NCI-H510A (cell line): ENCODE measurements at regions not wholly inside any gene's neighbourhood (a gene's known extent, or its start where the extent isn't known, plus 50 kb on each side); places are given as distances from the start of the nearest gene placed in this dataset.

Experiments
- DNase-seq: peaks from one replicate; lab custom pipeline; 2025; lab: John Stamatoyannopoulos, UW

DNA sequence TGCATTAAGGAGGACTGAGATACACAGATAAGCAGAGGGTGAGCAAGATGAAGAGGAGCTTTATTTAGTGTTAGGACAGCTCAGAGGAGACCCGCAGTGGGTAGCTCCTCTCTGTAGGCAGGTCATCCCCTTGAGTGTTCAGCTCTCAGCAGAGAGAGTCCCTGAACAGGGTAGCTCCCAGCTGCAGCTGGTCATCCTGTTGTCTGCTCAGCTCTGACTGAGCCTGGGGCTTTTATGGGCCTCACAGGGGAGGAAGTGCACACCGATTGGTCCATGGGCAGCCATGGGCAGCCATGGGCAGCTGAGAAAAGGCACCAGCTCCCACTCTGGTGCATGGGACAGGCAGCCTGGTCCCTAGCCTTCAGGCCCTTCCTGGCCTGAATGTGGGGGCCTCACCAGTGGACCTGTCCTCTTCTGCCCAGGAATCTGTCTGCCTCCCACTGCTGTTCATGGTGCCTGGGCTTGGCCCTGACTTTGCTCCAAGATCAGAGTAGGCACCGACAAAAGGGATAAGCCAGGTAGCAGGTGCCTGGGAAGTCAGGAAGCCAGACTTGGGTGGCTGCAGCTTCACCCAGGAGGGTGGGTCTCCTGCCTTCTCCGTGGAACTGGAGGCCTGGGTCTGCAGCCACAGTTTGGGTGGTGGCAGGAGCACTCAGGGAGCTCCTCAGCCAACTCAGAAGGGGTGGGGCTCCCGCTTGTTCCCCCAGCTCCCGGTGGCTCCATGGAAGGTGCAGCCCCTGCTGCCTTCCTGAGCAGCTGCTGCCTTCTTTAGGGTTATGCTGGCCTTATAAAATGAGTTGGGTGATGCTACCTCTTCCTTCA, 54.7 kb downstream of the MYEOV start:
- DNase-seq: no peak

DNA sequence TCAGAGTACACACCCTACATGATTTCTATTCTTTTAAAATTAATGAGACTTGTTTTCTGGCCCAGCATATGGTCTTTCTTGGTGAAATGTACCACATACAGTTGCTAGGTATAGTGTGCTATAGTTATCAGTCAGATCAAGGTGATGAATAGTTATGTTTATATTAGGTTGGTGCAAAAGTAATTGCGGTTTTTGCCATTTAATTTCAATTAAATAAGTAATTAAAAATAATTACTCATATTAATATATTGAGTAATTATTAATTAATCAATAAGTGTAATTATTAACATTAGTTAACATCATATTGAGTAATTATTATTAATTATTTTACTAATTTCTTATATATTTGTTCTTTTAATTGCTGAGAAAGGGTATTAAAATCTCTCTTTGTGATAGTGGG, 56.1 kb downstream of the MYEOV start:
- DNase-seq: no peak

DNA sequence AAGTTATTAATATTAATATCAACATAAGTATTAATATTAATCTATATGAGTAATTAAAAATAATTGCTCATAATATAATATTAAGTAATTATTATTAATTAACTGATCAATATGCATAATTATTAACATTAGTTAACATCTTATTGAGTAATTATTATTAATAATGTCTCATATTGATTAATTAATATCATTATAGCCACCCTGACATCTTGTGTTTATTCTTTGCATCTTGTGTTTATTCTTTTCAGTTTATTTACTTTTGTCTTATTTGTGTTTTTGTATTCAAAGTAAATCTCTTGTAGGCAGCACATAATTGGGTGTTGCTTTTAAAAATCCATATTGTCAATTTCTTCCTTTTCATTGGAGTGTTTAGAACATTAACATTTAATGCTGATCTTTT, 56.6 kb downstream of the MYEOV start:
- no peak for DNase-seq

DNA sequence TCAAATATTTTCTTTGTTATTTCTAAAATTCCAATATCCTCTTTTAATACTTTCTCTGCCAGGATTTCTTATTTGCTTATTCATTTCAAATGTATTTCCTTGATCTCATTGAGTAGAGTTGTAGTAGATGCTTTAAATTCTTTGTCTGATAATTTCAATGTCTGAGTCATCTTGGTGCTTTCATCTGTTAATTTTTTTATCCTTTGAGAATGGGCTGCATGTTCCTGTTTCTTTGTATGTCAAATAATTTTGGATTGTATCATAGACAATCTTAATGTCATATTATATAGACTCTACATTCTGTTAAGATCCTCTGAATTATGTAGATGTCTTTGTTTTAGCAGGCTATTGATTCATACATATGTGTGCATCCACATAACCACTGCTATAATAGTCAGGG, 57.5 kb downstream of the MYEOV start:
- no peak for DNase-seq

DNA sequence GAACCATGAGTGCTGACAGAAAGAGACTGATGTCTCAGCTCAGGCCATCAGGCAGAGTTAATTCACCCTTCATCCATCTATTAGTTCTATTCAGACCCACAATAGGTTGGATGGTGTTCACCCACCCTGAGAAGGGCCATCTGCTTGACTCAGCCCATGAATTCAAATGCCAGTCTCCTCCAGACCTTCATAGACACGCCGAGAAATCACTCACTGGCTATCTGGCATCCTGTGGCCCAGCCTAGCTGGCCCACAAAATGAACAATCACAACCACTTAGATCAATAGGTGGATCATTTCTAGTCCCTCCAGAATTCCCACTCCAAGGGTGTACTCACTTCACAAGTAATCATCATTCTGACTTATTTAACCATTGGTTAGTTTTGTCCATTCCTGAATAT, 58.2 kb downstream of the MYEOV start:
- no peak for DNase-seq

DNA sequence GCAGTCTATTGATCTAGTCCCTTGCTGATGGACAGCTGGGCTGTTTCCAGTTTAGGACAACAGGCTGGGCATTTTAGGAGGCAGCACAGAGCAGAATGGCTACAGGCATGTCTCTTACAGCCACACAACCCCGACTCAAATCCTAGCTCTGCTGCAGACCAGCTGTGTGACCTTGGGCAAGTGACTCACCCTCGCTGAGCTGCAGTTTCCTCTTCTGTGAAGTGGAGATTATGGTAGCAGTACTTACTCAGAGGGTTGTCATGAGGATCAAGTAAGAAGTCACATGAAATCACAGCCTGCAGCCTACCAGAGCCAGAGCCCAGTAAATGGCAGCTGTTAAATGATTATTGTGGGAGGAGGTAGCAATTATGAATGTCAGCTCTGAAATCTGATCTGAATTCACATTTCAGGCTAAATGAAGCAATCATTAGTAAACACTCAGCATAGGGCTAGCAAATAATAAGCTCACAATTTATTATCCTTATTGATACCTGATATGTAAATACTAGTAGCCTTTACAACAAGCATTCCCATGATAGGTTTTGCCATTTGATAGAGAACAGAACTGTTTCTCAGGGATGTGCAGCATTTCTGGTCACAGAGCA, 58.9 kb downstream of the MYEOV start:
- DNase-seq: no peak

DNA sequence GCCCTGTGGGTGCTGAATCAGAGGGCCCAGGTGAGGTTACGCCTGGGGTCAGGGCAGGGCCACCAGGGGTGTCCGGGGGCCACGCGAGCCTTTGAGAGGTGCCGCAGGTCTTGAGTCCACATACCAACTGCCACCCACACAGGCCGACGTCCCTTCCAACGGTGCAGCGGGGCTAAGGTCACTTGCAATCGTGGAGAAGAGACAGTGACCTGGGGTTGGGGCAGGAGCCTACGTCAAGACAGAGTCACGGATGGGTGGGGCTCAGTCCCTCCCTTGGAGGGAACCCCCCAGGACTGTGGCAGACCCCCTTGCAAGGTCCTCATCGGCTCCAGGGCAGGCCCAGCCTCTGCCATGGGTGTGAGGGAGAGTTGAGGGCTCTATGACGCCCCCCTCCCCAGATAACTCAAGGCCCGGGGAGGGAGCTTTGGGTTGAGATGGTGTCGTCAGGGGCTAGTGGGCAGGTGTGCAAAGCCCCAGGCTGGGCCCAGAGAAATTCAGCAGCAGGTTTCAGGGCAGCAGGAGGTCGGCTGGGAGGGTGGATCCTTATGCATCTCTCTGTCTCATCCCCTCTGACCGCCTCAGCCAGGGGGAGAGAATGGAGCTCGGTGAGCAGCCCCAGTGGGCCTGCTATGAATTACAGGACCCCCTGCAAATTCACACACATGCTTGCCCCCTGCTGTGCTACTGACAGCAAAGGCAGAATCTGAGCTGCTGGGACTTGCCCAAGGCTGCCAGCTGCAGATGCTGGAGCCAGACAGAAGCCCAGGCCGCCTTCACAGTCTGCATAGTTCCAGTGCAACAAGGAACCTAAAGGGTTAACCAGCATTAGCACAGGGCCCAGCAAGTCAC, 60.0 kb downstream of the MYEOV start:
- no peak for DNase-seq

DNA sequence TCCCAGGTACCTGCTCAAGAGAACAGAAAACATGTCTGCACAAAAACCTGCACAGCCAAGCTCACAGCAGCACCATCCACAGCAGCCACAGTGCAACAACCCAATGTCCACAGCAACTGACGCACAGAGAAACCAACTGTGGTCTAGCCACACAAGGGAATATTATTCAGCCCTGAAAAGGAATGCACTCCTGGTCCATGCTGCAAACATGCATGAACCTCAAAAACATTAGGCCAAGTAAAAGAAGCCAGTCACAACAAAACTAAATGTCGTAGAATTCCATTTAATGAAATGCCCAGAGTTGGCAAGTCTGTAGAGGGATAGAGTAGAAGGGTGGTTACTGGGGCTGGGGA, 60.6 kb downstream of the MYEOV start:
- no peak for DNase-seq

DNA sequence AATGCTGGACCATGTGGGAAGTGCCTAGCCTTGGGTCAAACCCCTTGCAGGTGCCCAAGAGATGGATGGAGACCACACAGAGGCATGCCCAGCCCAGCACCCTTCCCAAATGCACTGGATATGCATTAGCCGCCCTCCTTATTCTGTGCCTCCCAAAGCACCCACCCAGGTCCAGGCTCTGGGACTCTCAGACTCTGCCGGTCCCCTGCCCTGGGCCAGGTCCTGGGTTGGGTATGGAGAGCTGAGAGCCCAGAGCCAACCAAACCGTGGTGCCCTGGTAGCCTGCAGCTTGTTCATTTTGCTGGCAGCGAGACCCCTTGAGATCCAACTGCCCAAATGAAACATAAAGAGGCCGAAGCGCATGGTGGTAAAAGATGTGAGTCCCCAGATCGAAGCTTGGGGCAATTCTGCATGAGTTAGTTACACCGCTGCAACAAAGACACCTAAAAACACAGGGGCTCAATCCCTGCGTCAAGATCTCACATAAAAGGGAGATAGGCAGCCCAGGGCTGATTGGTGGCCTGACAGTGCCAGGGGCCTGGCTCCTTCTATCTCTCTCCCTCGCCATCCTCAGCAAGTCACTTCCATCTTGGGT, 61.5 kb downstream of the MYEOV start:
- DNase-seq: no peak

DNA sequence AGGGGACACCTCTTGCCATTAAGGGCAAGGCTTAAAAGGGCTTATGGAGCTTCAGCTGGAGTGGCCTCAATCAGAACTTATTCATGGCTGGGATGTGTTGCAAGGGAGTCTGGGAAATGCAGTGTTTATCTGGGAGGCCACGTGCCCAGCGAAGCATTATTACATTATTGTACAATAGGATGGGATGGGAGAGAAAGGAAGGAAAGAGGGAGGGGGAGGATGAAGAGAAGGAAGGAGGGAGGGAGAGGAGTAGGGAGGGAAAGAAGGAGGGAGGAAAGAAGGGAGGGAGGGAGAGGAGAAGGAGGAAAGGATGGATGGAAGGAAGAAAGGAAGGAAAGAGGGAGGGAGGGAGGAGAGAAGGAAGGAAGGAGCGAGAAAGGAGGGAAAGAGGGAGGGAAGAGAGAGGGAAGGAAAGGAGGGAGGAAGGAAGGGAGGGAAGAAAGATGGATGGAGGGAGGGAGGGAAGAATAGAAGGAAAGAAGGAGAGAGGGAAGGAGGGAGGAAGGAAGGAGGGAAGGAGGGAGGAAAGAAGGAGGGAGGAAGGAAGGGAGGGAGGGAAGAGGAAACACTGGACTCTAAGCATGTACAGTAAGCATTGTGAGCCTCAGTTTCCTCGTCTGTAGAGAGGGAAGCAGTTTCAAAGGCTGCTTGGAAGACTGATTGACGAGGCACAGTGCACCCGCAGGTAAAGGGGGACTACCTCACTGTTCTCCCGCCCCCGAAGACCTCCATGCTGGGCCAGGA, 62.2 kb downstream of the MYEOV start:
- no peak for DNase-seq

DNA sequence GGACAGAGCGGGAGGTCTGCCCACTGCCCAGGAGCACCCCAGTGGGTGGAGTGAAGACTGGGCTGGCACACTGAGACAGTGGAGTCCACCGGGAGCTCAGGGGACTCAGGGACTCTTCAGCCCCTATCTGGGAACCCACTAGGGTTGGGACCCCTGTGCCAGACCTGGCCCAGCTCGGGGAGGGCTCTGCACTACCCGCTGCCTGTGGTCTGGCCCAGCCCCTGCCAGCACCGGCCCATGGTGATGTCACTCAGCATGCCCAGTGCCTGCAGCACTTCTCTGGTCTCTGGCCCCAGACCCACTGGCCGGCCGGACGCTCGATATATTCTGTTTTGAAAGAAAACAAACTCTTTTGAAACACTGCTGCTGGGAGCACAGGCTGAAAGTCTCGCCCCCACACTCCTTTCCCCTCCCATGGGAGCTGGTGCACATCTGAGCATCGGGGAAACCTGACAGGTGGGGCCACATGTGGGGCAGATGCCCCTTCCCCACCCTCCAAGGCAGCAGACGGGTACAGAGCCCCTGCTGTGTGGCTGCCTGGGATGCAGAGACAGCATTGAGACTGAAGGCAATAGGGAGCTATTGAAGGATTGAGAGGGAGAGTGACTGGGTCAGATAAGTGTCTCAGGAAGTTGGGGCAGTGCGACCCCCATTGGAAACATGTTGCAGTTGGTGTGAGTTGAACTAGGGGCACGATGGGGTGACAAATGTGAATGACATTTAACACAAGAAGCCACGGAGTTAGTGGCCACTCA, 62.9 kb downstream of the MYEOV start:
- DNase-seq: no peak

DNA sequence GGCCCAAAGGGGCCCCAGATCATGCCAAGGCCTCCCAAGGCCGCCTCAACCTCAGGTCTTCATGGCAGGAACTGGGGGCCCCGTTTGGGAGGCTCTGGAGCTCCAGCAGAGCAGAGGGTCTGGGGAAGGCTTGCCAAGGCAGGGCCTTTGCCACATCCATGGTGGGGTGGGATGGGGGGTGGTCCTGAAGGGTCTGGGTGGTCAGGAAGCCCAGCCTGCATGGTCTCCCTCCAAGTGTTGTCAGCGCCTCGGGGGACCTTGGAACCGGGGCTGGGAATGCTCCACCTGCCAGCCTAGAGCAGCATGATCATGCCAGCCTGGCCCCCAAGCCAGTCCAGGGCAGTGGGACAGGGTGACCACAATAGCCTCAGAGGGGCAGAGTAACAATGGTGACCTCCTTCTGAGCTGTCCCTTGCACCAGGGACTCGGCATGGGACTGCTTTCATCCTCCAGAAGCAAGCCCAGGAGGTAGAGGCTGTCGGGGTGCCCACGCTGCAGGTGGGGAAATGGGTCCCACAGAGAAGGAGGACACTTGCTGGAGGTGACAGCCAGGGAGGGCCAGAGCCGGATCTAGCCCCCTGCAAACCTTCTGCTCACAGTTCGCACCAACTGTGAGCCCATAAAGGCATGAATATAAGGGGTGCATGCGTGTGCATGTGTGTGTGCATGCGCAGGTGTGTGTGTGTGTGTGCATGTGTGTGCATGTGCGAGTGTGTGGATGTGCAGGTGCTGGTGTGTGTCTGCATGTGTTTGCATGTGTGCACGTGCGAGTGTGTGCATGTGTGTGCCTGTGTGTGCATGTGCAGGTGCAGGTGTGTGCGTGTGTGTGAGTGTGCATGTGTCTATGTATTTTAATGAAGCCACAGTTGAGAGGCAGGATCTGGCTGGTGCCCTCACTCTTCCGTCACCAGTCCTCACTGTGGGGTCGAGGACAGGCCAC, 63.8 kb downstream of the MYEOV start:
- no peak for DNase-seq

DNA sequence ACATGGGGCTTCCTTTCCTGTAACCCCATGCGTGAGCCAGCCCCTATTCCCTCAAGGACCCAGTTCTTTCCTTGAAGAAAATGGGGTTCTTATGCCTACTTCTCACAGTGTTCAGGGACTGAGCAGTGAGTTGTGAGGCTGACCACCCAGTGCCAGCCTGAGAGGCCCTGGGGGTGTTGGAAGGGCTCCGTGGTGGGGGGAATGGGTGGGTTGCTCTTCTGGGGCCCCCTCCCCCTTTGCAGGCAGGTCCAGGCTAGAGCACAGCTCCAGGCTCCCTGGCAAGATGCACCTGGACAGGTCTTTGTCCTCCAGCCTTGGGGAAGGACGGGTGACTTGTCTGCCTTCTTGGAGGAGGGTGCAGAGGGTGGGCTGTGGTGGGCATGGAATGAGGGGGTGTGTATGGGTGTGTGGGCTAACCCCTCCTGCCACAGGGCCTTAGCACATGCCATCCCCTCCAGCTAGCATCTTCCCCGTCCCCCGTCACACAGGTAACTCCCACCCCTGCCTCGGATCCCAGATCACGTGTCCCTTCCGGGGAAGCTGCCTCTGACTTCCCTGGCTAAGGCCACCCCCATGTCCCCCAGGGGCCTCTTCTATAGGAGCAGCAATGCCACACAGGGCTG, 64.6 kb downstream of the MYEOV start:
- DNase-seq: no peak

DNA sequence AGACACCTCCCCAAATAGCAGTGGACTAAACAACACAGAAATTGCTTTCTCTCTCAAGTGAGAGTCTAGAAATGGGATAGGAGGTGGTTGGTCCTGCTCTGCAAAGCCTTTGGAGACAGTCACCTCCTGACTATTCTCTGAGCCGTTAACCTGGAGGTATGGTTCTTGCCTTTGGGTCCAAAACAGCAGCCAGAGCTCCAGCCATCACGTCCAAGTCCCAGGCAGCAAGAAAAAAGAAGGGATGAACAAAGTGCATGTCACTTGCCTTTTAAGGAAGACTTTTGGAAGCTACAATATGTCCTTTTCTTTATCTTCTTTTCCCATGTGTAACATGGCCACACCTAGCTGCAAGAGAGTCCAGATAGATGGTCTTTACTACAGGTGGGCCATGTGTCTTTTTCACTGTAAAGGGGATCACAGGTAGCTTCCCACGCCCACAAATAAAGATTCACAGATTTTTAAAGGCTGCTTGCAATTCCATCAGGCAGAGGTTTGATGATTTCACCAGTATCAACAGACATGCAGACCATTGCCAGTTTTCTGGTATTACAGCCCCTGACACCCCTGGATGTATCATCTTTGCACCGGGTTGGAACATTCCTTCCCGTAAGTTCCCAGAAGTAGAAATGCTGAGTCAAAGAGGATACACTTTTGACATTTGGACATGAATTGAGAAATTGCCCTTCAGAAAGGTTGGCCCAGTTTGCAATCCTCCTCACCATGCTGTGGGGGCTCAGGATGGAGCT, 66.0 kb downstream of the MYEOV start:
- no peak for DNase-seq

DNA sequence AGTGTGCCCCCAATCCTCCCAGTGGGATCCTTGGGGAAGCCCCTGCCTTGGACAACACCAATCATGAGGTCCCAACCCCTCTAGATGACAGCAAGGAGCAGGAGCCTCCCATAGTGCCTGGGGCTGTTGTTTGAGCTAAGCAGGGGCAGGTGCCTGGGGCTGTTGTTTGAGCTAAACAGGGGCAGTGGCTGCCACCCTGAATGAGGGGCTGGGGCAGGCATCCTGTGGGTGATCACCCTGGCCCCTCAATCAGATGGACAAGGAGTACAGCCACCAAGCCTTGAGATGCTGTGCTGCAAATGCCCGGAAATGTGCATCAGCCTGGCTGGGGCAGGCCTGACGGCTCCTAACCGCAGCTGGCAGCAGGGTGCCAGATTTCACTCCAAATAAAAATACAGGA, 66.7 kb downstream of the MYEOV start:
- DNase-seq: no peak

DNA sequence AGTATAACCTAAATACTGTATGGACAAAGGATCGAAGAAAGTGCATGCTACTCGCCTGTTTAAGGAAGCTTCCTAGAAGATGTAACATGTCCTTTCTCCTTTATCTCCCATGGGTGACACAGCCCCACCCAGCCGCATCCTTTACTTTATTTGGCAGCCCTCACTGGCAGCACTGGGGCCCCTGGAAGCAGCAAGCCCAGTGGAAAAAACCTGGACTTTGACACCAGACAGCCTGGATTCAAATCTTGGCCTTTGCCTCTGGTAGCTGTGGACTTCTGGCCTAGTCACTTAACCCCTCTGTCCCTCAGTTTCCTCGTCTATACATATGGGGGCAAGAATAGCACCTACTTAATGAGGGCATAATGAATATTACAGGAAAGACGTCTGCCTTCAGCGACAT, 67.1 kb downstream of the MYEOV start:
- no peak for DNase-seq

DNA sequence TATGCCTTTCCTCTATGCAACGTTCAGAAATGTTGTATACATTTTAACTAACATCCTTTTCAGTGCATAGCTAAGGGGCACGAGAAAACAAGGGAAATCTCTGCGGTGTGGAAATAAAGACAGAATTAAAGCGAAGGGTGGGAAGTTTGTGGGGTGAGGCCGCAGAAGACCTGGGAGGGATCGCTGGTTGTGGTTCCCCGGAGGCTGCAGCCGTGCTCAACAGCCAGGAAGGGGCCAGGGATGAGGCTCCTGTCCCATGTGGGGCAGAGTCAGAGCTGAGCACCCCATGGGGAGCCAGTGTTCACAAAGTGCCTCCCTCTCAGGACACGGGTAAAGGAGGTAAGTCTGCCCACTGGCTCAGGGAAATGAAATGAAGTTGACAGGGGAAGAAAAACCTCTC, 67.5 kb downstream of the MYEOV start:
- no peak for DNase-seq

DNA sequence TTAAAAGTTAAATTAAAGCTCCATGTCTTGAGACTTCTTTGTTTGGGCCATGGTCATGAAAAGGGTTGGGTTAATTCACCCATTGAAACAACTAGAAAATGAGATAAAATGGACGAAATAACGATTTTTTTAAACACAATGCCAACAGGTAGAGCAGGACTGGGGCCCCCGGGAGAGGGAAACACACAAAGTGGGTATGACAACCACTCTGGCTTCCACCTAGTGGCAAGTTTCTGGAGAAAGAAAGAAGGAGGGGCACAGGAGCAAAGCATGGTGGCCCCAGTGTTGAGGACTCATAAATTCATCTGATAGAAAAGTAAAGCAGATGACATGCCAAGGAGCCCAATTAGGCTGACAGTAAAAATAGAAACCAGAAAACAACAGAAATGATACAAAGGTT, 68.4 kb downstream of the MYEOV start:
- DNase-seq: no peak

DNA sequence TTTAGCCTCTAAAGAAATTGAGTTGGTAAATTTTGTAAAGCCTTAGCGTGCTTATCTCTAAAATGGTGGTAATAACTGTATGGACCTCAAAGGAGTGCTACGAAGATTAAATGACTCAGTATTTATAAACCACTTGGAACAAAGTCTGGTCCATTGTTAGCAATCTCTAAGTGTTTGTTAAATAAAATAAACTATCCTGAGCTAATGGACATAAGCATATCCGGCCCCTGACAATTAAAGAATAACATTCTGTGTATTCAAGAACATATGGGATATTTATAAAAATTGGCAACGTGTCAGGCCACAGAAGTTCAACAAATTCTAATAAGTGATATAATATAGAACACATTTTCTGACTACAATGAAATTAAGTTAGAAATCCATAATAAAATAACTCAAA, 71.0 kb downstream of the MYEOV start:
- no peak for DNase-seq
